G401 (cell line): ENCODE measurements at regions not wholly inside any gene's neighbourhood (a gene's known extent, or its start where the extent isn't known, plus 50 kb on each side); places are given as distances from the start of the nearest gene placed in this dataset.
"Not testable (repeated sequence)": the region's sequence is repeated elsewhere in the genome, so short reads cannot be mapped to it uniquely, and the experiment has no call there.

ENCODE experiments used
- DNase-seq: peaks from one replicate; pipeline ENCODE4 v3.0.0-alpha.2; 2015; ENCODE audit warnings: low spot score
- in situ Hi-C: cut with HindIII; loops from 2 replicates; pipeline ENCODE4 v1.10.0; 2016; ENCODE audit warnings: low sequenced_read_pairs, mixed read lengths

DNA sequence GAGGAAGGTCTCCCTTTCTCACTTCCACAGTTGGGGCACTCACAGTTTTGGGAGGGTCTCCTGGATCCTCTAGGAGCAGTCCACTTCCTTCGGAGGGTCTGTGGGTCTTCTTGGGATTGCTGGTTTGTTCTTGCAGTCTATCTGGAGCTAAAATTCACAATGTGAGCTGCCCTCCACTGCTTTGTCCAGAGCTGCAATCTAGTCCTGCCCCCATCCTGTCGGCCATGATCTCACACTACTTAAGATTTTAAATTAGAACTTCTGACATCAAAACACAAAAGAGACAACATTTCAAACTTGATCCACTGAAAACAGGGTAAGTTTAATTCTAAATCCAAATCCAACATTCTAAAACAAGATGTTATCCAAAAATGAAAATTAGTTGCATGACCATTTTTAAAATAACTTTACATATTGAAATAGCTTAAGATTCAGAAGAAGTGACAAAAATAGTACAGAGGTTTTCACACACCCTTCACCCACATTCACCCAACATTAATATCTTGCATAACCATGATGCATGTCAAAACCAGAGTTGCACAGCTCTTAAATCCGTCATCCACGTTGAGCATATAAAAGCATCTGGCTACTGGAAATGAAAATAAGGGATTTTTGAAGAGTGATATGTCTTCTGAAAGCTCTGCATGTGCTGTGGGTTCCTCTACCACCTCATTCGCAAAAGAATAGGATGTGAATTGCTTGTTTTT is 113.7 kb upstream of the EPB41L4A start:
- in situ Hi-C loops: no loop called here
- no peak for DNase-seq

DNA sequence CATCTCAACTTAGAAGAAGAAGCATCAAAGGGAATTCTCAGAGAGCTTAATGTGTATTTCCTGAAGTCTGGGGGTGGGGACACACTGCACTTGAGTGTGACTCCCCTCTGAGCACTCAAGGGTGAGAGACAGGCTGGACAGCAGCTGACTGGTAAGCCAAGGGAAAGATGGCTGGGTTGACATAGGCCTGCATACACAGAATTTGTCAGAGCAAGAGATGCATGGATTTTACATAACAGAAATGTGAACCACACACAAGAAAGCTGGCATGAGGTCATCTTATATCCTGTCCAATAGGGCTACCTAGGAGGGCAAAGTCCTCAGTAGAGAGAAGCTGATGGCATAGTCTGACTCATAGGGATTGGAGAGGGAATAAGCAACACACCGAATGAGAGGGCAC is 114.3 kb upstream of the EPB41L4A start:
- in situ Hi-C loops: no loop called here
- no peak for DNase-seq

DNA sequence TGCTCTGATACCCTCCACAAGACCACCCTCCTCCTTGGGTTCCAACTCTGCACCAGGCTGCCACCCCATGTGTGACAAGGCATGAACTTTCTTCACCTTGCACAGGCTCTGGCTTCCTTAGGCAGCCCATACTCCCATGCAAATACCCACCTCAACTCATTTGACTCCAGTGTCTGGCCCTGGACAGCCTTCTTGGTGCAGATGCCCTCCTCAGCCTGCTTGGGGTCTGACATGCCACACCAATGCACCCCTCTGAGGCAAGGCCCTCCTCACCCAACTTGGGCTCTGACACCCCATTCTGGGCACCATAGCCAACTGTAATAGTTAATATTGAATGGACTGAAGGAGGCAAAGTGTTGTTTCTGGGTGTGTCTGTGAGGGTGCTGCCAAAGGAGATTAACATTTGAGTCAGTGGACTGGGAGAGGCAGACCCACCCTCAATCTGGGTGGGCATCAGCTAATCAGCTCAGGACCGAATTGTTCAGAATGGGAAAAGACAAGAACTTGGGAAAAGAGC is 115.0 kb upstream of the EPB41L4A start:
- in situ Hi-C loops: no loop called here
- no peak for DNase-seq

DNA sequence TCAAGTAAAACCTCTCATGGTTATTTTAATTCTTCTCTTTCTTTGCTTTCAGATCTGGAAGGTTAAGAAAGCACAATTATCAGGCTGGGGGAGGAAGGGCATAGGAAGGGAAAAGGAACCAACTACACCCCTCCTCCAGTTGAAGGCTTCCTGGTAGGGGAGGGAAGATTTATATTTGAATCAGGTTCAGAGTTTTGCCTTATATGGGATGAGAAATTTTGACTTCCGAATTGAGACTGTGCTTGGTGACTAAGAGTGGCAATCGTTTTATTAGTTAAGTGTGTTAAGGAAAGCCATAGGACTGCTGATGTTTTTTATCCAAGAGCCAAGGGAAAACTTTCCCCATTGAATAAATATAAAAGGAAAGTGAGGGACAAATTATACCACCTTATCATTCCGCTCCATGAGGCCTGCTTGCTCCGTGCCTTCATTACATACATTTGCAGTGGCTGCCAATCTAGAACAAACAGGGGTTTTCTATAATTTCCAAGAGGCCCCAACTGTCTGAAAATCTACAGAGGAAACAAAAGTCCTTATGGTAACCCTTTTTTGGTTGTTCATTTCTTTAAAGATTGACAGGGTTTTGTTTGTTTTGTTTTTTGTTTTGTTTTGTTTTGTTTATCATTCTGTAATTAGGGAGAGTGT is 115.7 kb upstream of the EPB41L4A start:
- in situ Hi-C loops: no loop called here
- no peak for DNase-seq

DNA sequence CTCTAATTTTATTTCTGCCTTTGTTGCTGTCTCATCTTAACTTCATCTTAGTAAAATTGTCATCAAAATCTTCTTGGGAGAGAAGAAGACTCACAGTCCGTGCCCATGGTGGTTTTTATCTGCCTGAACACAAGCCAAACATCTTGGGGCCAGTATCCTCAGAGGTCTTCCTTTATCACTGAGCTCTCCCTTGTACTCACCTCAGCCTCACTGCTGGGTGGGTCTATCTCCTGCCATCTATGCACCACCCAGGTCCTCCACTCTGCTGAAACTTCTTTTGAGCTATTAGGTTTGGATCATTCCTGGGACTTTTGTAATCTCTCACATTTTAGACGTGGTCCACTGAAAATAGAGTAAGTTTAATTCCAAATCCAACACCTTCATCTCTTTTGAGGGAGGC is 116.3 kb upstream of the EPB41L4A start:
- in situ Hi-C loops: no loop called here
- no peak for DNase-seq

DNA sequence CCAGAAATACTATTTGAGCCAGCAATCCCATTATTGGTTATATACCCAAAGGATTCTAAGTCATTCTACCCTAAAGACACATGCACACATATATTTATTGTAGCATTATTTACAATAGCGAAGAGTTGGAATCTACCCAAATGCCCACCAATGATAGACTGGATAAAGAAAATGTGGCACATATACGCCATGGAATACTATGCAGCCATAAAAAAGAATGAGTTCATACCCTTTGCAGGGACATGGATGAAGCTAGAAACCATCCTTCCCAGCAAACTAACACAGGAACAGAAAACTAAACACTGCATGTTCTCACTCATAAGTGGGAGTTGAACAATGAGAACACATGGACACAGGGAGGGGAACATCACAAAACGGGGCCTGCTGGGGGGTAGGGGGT is 125.5 kb upstream of the EPB41L4A start:
- DNase-seq, in situ Hi-C loops: not testable (repeated sequence)

DNA sequence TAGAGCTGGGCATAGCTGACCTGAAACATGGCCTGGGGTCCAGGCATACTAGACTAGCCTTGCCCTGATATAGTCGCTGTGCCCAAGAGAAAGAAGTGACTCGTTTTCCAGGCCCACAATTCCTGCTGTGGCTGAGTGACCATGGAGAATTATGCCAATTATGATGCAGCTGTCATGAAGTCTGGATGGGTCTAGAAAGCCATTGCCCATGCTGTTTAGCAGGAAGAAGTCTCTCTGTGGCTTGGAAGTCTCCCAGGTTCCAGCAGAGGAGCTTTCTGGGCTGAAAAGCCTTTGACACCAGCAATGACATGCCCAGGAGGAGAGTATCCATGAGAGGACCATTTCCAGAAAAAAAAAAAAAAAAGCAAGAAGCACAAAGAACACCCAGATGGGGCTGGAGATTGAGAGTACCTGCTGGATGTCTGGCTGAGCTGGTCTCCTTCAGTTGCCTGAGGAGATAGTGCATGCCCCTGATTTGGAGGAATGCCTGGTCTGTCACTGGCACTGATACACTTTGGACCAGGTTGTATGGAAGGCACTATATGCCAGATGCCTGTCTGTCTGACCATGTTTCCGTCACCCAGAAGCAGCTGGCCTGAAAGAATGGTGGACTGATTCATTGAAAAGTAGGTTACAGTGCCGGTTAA is 128.0 kb upstream of the EPB41L4A start:
- in situ Hi-C loops: no loop called here
- DNase-seq: peak; percentile 70

DNA sequence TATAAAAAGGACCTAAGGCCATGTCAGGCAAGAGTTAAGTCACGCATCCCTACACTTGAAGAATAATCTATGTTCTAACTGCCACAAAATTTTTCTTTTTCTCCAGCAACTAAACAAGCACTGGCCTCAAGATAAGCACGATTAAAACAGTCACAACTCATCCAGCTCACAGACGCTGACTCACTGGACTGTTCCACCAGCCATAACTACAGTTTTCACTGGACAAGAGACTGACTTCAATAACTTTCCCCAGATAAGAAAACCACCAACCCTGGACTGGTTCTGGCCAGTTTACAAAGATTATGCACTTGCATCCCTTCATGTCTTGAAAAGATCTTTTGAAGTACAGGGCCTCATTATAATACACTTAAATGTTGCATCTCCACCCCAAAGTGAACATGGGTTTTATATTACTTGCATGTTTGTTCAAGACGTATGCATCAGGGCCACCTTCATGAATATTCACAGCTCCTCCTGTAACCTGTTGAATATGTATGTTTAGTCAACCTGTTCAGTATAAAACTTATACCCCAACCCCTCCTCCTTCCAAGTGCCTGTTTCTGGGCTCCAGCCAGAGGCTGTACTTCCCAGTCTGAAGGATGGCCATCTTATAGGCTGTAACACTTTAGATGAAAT is 129.3 kb upstream of the EPB41L4A start:
- in situ Hi-C loops: no loop called here
- DNase-seq: no peak

DNA sequence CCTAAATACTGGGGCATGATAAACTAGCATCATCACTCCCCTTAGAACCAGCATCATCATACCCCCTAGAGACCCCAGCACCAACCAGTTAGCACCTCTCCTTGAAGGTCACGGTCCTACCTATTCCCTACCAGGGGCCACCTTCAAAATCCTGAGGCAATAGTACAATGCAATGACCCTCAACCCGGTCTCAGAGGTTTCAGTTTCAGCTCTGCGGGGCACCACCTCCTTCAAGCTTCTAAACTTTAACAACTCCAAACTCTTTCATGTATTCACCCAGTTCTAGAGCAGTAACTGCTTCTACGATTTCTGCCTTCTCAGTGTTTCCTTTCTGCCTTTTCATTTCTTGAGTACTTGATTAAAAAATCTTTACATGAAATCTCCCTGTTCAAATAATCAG is 130.1 kb upstream of the EPB41L4A start:
- no peak for DNase-seq
- in situ Hi-C loops: no loop called here

DNA sequence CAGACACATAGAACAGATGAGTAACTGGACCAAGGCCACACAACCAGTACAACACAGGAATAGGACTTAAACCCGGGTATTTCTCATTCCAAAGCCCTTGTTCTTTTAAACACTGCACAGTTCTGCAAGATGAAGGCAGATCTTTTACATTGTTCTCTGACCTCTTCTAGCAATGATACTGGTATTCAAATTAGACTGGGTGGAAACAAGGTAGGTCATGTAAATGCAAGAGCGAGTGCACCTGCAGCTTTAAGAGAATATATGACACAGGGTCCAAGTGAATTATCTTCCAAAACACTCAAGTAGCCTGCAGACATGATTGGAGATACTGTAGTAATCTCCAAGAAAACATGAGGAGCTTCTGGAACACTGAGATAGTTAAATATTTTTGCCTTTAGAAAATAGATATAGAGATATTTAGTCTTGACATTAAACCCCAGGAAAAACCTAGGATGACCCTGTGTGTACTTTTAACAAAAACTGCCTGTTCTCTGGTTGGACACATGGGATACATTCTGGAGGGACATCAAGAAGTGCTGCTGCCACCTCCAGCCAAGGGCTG is 130.6 kb upstream of the EPB41L4A start:
- DNase-seq: no peak
- in situ Hi-C loops: no loop called here

DNA sequence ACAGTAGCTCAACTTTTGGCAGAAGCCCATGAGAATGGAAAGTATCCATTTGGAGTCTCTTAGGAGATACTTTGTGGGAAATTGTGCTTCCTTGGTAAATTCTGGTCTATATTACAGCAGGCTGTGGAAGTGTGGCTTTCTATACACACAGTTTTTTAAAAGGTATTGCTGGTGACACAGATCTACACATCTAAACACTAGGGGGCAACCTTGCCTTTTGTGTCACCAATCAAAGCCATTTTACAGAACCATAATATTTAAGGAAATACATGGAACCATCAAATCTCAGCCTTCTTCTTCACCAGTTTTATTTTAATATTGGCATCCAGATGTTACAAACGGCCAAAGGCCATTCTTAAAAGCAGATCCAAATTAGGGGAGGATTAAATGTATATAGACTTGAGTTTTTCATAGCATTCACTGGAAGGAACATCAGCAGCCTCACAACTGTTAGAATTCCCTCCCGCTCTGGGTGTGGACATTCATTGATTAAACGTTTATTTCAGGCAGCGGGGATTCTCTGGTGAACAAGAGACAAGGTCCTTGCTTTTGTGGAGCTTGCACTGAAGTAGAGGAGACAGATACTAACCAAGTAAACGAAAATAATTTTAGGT is 132.4 kb upstream of the EPB41L4A start:
- peak; percentile 77 for DNase-seq
- in situ Hi-C loops: no loop called here

DNA sequence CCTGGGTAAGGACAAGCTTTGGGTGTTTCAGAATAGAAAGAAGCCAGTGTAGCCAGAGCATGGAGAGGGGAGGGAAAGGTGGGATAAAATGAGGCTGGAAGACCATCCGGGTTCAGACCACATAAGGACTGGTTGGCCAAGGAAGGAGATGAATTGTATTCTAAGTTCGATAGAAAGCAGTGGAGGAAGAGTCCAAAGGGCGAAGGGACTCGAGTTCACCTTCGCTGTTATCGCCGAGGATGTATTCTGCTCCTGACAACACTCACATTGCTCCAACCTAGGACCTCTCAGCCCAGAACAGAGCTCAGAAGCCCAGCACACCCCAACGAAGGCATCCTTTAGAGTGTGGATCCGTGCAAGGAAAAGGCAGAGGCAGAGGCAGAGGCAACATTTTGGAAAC is 133.1 kb upstream of the EPB41L4A start:
- in situ Hi-C loops: no loop called here
- no peak for DNase-seq

DNA sequence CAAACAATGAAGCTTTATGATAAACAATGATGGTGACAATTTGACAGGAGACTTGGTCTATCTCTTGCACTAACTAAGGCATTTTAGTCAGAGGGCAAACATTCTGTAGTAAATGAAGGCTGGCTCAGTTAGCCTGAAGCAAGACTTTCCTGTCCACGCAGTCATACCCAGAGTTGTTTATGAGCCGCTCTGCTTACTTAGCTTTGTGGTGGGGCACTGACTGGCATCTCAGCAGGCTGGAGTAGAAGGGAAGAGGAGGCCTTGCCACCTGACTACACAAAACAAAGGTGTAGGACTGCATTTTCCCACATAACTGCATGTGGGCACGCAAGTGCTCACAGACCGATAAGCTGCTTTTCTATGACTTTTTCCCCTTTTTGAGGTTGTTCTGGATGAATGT is 133.7 kb upstream of the EPB41L4A start:
- in situ Hi-C loops: no loop called here
- DNase-seq: no peak

DNA sequence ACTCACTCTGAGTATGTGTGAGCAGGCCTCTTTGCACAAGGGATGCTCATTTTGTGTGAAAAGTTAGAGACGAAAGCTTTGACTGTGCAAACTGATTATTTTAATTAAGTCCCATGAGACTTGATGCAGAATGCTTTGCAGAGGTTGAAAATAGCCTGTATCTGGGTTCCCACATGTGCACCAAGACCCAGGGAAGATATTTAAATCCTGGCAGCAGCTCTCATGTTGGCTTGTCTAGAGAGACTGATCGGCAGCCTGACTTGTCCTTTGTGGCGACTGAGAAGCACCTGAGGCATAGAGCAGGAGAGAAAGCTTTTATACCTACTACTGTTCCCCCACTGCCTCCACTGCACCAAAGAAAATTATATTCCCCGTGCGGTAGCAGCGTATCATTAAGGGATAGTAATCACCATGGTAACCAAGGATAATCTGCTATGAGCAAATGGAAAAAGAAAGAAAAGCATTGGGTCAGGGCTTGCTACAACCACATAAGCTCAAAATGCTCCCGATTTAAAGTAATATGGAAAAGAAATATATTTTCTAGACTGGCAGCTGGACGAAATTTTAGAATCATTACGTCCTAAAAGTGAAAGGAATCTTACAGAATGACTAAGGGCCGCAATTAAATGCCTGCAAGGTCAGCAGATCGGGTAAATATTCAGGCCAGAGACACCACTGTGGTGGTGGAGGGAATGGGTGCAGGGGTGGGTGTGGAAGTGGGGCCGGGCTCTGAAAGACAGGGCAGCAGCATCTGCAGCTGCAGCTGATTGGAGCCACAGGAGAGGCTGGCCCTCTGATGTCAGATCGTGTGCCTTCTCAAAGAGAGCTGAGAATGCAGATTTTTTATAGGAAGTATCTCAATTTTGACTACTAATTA is 135.3 kb upstream of the EPB41L4A start:
- in situ Hi-C loops: no loop called here
- no peak for DNase-seq

DNA sequence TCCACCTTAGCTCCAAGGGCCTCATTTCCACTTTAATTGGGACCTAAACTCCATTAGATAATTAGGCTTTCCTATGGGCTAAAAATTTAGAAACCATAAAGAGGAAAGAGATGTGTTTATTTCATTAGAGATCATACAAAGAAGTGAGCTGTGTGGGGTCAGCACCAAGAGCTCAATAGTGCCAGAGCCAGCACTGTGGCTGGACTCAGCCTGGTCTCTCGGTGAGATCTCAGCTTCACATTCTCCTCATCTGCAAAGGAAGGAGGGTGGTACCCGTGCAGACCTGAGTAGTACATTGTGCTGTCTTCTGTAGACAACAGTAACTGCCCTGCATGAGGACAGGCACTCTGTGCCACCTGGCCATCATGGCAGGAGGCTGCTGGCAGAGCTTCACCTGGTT is 136.1 kb upstream of the EPB41L4A start:
- in situ Hi-C loops: no loop called here
- DNase-seq: no peak

DNA sequence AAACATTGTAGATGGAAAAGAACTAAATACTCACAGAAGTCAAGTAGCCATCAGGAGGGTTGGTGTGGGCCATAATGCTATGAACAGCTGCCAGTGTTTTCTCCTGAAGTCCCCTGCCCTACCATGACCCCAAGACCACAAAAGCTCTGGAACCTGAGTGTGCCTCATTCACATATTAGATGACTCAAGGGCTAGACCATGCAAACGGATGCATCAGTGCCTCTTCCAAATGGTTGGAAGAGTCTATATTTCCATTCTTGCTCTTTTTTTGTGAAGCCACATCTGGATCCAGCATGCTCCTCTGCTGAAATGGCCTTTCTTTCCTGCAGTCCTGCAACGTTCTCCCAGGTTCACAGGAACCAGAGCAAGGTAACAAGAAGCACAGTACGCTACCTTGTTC is 136.6 kb upstream of the EPB41L4A start:
- in situ Hi-C loops: no loop called here
- DNase-seq: no peak

DNA sequence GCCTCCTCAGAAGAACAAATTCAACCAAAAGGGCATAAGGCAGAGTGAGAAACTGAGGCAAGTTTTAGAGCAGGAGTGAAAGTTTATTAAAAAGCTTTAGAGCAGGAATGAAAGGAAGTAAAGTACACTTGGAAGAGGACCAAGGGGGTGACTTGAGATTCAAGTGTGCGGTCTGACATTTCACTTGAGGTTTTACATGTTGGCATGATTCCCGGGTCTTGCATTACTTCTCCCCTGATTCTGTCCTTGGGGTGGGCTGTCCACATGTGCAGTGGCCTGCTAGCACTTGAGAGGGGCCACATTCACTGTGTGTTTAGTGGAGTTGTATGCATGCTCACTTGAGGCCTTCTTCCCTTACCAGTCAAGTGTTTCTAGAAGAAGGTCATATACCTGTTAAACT is 140.4 kb upstream of the EPB41L4A start:
- DNase-seq, in situ Hi-C loops: not testable (repeated sequence)

DNA sequence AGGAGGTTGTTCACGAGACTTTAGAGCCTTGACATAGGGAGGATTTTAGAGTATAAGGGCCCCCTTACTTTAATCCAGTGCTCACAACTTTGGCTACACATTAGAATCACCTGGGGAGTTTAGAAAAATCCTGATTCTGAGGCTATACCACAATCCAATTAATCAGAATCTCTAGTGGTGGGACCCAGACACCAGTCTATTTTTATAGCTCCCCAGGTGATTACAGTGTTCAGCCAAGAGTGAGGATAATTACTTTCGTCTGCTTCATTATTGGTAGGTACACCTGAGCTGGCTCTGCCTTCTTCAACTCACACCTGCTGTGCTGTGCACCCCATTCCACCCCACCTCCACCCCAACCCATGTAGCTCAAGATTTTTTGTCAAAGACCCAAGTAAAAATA is 141.3 kb upstream of the EPB41L4A start:
- DNase-seq: no peak
- in situ Hi-C loops: no loop called here
